Gastroesophageal sphincter (tissue), 4 donors: ENCODE measurements at regions not wholly inside any gene's neighbourhood (a gene's known extent, or its start where the extent isn't known, plus 50 kb on each side); places are given as distances from the start of the nearest gene placed in this dataset.

Experiments
- ATAC-seq: fragments of 150-250 bp; one replicate; pipeline ENCODE4 v1.9.1; 2016; ENCODE audit warnings: mild to moderate bottlenecking, moderate library complexity
- H3K27ac ChIP-seq, 4 donors: fragments of 200-600 bp; sonication (generic) in 3 of 4; 1 replicate in 3 of 4; 2 replicates in 1 of 4; pipeline ENCODE4 v1.5.1; 2016 to 2019
- H3K27me3 ChIP-seq: fragments of 200-600 bp; sonication (generic); one replicate; pipeline ENCODE4 v1.5.1; 2019
- H3K36me3 ChIP-seq, 2 donors: fragments of 200-600 bp; sonication (generic); one replicate each; pipeline ENCODE4 v1.5.1; 2019; ENCODE audit warnings: control low read depth in 1 of 2
- H3K4me1 ChIP-seq, 3 donors: fragments of 200-600 bp; sonication (generic); 1 replicate in 2 of 3; 2 replicates in 1 of 3; pipeline ENCODE4 v1.5.1; 2016 to 2019; ENCODE audit warnings: control low read depth in 2 of 3
- H3K4me3 ChIP-seq, 2 donors: fragments of 200-600 bp; sonication (generic); one replicate each; pipeline ENCODE4 v1.5.1; 2019; ENCODE audit warnings: mild to moderate bottlenecking in 1 of 2, moderate library complexity in 1 of 2
- H3K9me3 ChIP-seq, 3 donors: fragments of 200-600 bp; sonication (generic); one replicate each; pipeline ENCODE4 v1.5.1; 2017 to 2019; ENCODE audit warnings: control low read depth in 2 of 3
- CTCF ChIP-seq, 4 experiments: fragments of 200-600 bp in 2 of 4; fragments of 450-650 bp in 2 of 4; sonication (generic) in 1 of 4; IDR thresholded peaks; one replicate each; pipeline ENCODE4 v1.5.1; 2017 to 2019; ENCODE audit warnings: antibody characterized with exemption in 4 of 4, mild to moderate bottlenecking in 2 of 4, moderate library complexity in 2 of 4
- EP300 ChIP-seq: sonication (generic); formaldehyde crosslinking; IDR thresholded peaks from one replicate; pipeline ENCODE4 v1.6.1; 2017; ENCODE audit warnings: antibody characterized with exemption, mild to moderate bottlenecking
- POLR2A ChIP-seq, 2 donors: fragments of 450-650 bp; IDR thresholded peaks; one replicate each; pipeline ENCODE4 v1.6.1; 2017; ENCODE audit warnings: antibody characterized with exemption in 2 of 2, mild to moderate bottlenecking in 2 of 2, moderate library complexity in 1 of 2
- POLR2AphosphoS5 ChIP-seq: sonication (generic); formaldehyde crosslinking; IDR thresholded peaks from one replicate; pipeline ENCODE4 v1.6.1; 2017; ENCODE audit warnings: antibody characterized with exemption
- WGBS, 2 donors: methylation state at CpG; one replicate each; pipeline ENCODE4 v1.1.5; 2018; ENCODE audit warnings: low coverage in 1 of 2; 5-methylcytosine and 5-hydroxymethylcytosine counted together

- no peak overlapping the region for H3K27ac ChIP-seq
- no peak overlapping the region for H3K4me3 ChIP-seq
- no peaks in the 10 kb centered on the region for H3K4me1 ChIP-seq
- no peak for ATAC-seq
- no peaks in the 10 kb centered on the region for H3K36me3 ChIP-seq
- H3K27me3 ChIP-seq, result peaks cover 12% of the 10 kb centered on the region
- WGBS, 2 donors, result 77 to 100% methylated on average over 1 to 2 of the region's 2 CpGs
- TF ChIP-seq CTCF (IDR thresholded peaks at IDR 0.05) (no peak), EP300 (no peak), POLR2AphosphoS5 (no peak), POLR2A (IDR thresholded peaks at IDR 0.05) (no peak)
- no peaks in the 10 kb centered on the region for H3K9me3 ChIP-seq
These were observed 749.0 kb downstream of the MED13L start for GRCh38 chr12:115528466-115528865.

- Histone ChIP-seq H3K27ac (no peak overlapping the region), H3K4me3 (no peak overlapping the region), H3K9me3 (peaks cover 0 to 11% (median 0%) of the 10 kb centered on the region in 3 donors), H3K4me1 (no peaks in the 10 kb centered on the region), H3K27me3 (peaks cover 3% of the 10 kb centered on the region), H3K36me3 (no peaks in the 10 kb centered on the region)
- no peak for TF ChIP-seq EP300
- no peak for TF ChIP-seq POLR2A (IDR thresholded peaks at IDR 0.05)
- no peak for TF ChIP-seq CTCF (IDR thresholded peaks at IDR 0.05)
- TF ChIP-seq POLR2AphosphoS5, result no peak
- 44 to 50% methylated on average over 6 to 8 of the region's 8 CpGs for WGBS, 2 donors
- ATAC-seq, result no peak
These were observed 755.6 kb downstream of the MED13L start for GRCh38 chr12:115521771-115522409.

- Histone ChIP-seq H3K27ac (no peak overlapping the region), H3K36me3 (no peaks in the 10 kb centered on the region), H3K4me3 (no peak overlapping the region), H3K4me1 (no peaks in the 10 kb centered on the region), H3K27me3 (peaks cover 2% of the 10 kb centered on the region), H3K9me3 (peaks cover 0 to 16% (median 0%) of the 10 kb centered on the region in 3 donors)
- WGBS, 2 donors, result 85 to 93% methylated on average over 2 of the region's 2 CpGs
- ATAC-seq, result no peak
- TF ChIP-seq CTCF (IDR thresholded peaks at IDR 0.05) (no peak), EP300 (no peak), POLR2AphosphoS5 (no peak), POLR2A (IDR thresholded peaks at IDR 0.05) (no peak)
These were observed 757.6 kb downstream of the MED13L start for GRCh38 chr12:115519887-115520286.

- Histone ChIP-seq H3K27me3 (peaks cover 7% of the 10 kb centered on the region), H3K36me3 (no peaks in the 10 kb centered on the region), H3K4me1 (no peaks in the 10 kb centered on the region), H3K9me3 (peaks cover 0 to 17% (median 0%) of the 10 kb centered on the region in 3 donors), H3K27ac (no peak overlapping the region), H3K4me3 (no peak overlapping the region)
- ATAC-seq, result no peak
- TF ChIP-seq POLR2A (IDR thresholded peaks at IDR 0.05), result no peak
- no peak for TF ChIP-seq EP300
- no peak for TF ChIP-seq POLR2AphosphoS5
- TF ChIP-seq CTCF (IDR thresholded peaks at IDR 0.05), result no peak
- 100% methylated on average over 1 of the region's 1 CpG; no CpG with 5 or more reads in 1 of the 2 donors for WGBS, 2 donors
These were observed 758.1 kb downstream of the MED13L start for GRCh38 chr12:115519359-115519758.

GRCh38 chr12:115517913-115518312, 759.6 kb downstream of the MED13L start:
- no peak overlapping the region for H3K4me3 ChIP-seq
- peaks cover 10% of the 10 kb centered on the region for H3K27me3 ChIP-seq
- TF ChIP-seq EP300 (no peak), POLR2A (IDR thresholded peaks at IDR 0.05) (no peak), POLR2AphosphoS5 (no peak), CTCF (IDR thresholded peaks at IDR 0.05) (no peak)
- H3K36me3 ChIP-seq, result no peaks in the 10 kb centered on the region
- ATAC-seq, result no peak
- no peak overlapping the region for H3K27ac ChIP-seq
- H3K4me1 ChIP-seq, result no peaks in the 10 kb centered on the region
- peaks cover 0 to 29% (median 0%) of the 10 kb centered on the region in 3 donors for H3K9me3 ChIP-seq
- WGBS, 2 donors, result 91 to 98% methylated on average over 4 of the region's 4 CpGs
